Liver (tissue), 3 donors: ENCODE measurements at regions not wholly inside any gene's neighbourhood (a gene's known extent, or its start where the extent isn't known, plus 50 kb on each side); places are given as distances from the start of the nearest gene placed in this dataset.

Experiments used
- CTCF ChIP-seq: fragments of 150-350 bp; IDR thresholded peaks from 2 replicates; pipeline ENCODE4 v1.5.1; 2017; ENCODE audit warnings: improper control_type of control experiment, low read depth, low read length; ENCODE audit not compliant: missing input control
- EGR1 ChIP-seq, 2 donors: IDR thresholded peaks; 2 replicates each; pipeline ENCODE4 v1.6.1; 2016 to 2018; ENCODE audit warnings: antibody characterized with exemption in 2 of 2, low read depth in 2 of 2
- TAF1 ChIP-seq: conservative IDR thresholded peaks from 2 replicates; pipeline ENCODE4 v1.6.1; 2016; ENCODE audit warnings: antibody characterized with exemption, mild to moderate bottlenecking
- donor health status: healthy.
- donor health status: healthy.

GRCh38 chr4:30182786-30183185, 537.4 kb upstream of the PCDH7 start:
- TF ChIP-seq CTCF = no peak
- TF ChIP-seq EGR1 (IDR thresholded peaks at IDR 0.05; ENCODE audit: low read depth in 2 of 2) = no peak
- no peak for TF ChIP-seq TAF1
